H1 (cell line): ENCODE measurements at regions not wholly inside any gene's neighbourhood (a gene's known extent, or its start where the extent isn't known, plus 50 kb on each side); places are given as distances from the start of the nearest gene placed in this dataset.

Source experiments
- SIN3A ChIP-seq, 2 experiments: IDR thresholded peaks in 1 of 2; conservative IDR thresholded peaks in 1 of 2; 2 replicates each; pipeline ENCODE4 v1.6.1; 2011 to 2012; ENCODE audit warnings: low read length in 2 of 2, improper control_type of control experiment in 1 of 2, low read depth in 1 of 2, mild to moderate bottlenecking in 1 of 2
- SUZ12 ChIP-seq: fragments of 200-600 bp; sonication (generic); IDR thresholded peaks from 2 replicates; pipeline ENCODE4 v1.6.1; 2012; ENCODE audit warnings: mild to moderate bottlenecking, inconsistent platforms, low read length, moderate library complexity, mixed read lengths
- TBP ChIP-seq: IDR thresholded peaks from 2 replicates; pipeline ENCODE4 v1.6.1; 2011; ENCODE audit warnings: low read depth, low read length, improper control_type of control experiment
- TF ChIP-seq, protein P1 (sequence below): fragments of 300-600 bp; sonication (generic); IDR thresholded peaks from 2 replicates; pipeline ENCODE4 v1.7.1; 2012; ENCODE audit warnings: low read length, moderate library complexity, mild to moderate bottlenecking, inconsistent platforms; ENCODE audit not compliant: insufficient replicate concordance
- TF ChIP-seq, protein P2 (sequence below): IDR thresholded peaks from 2 replicates; pipeline ENCODE4 v1.6.1; 2011; ENCODE audit warnings: low read depth, mild to moderate bottlenecking, low read length; ENCODE audit not compliant: insufficient read depth

DNA sequence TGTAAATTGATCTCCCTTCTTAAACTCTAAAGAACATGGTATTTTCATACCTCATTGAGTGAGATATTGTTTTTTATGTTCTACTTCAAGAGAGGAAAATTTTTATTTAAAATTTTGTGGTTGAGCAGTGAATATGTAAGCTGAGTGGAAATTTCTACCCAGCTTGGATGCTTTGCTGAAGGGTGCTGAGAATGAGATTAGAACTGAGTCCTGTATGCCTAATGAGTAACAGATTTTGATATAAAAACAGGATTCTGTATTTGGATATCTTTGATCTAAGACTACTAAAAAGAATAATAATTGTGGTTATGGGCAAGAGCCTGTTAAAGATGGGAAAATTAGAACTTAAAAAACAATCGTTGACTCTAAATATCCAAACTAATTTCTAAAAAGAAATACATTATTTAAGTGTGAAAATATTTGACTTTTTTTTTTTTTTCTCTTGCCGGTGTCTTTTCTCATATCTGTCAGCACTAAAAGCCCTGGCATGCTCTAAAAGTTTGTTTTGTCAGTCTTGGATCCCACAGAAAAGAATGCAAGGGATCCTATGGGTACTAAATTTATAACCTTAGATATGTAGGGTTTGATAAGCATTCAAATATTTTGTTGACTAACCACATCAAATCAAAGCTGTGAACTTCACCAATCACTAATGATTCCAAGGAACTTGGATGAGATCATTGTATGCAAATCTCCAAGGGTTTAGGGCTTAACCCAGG lies 652.3 kb downstream of the PTPRC start (continued):
- TF ChIP-seq, protein P1, sequence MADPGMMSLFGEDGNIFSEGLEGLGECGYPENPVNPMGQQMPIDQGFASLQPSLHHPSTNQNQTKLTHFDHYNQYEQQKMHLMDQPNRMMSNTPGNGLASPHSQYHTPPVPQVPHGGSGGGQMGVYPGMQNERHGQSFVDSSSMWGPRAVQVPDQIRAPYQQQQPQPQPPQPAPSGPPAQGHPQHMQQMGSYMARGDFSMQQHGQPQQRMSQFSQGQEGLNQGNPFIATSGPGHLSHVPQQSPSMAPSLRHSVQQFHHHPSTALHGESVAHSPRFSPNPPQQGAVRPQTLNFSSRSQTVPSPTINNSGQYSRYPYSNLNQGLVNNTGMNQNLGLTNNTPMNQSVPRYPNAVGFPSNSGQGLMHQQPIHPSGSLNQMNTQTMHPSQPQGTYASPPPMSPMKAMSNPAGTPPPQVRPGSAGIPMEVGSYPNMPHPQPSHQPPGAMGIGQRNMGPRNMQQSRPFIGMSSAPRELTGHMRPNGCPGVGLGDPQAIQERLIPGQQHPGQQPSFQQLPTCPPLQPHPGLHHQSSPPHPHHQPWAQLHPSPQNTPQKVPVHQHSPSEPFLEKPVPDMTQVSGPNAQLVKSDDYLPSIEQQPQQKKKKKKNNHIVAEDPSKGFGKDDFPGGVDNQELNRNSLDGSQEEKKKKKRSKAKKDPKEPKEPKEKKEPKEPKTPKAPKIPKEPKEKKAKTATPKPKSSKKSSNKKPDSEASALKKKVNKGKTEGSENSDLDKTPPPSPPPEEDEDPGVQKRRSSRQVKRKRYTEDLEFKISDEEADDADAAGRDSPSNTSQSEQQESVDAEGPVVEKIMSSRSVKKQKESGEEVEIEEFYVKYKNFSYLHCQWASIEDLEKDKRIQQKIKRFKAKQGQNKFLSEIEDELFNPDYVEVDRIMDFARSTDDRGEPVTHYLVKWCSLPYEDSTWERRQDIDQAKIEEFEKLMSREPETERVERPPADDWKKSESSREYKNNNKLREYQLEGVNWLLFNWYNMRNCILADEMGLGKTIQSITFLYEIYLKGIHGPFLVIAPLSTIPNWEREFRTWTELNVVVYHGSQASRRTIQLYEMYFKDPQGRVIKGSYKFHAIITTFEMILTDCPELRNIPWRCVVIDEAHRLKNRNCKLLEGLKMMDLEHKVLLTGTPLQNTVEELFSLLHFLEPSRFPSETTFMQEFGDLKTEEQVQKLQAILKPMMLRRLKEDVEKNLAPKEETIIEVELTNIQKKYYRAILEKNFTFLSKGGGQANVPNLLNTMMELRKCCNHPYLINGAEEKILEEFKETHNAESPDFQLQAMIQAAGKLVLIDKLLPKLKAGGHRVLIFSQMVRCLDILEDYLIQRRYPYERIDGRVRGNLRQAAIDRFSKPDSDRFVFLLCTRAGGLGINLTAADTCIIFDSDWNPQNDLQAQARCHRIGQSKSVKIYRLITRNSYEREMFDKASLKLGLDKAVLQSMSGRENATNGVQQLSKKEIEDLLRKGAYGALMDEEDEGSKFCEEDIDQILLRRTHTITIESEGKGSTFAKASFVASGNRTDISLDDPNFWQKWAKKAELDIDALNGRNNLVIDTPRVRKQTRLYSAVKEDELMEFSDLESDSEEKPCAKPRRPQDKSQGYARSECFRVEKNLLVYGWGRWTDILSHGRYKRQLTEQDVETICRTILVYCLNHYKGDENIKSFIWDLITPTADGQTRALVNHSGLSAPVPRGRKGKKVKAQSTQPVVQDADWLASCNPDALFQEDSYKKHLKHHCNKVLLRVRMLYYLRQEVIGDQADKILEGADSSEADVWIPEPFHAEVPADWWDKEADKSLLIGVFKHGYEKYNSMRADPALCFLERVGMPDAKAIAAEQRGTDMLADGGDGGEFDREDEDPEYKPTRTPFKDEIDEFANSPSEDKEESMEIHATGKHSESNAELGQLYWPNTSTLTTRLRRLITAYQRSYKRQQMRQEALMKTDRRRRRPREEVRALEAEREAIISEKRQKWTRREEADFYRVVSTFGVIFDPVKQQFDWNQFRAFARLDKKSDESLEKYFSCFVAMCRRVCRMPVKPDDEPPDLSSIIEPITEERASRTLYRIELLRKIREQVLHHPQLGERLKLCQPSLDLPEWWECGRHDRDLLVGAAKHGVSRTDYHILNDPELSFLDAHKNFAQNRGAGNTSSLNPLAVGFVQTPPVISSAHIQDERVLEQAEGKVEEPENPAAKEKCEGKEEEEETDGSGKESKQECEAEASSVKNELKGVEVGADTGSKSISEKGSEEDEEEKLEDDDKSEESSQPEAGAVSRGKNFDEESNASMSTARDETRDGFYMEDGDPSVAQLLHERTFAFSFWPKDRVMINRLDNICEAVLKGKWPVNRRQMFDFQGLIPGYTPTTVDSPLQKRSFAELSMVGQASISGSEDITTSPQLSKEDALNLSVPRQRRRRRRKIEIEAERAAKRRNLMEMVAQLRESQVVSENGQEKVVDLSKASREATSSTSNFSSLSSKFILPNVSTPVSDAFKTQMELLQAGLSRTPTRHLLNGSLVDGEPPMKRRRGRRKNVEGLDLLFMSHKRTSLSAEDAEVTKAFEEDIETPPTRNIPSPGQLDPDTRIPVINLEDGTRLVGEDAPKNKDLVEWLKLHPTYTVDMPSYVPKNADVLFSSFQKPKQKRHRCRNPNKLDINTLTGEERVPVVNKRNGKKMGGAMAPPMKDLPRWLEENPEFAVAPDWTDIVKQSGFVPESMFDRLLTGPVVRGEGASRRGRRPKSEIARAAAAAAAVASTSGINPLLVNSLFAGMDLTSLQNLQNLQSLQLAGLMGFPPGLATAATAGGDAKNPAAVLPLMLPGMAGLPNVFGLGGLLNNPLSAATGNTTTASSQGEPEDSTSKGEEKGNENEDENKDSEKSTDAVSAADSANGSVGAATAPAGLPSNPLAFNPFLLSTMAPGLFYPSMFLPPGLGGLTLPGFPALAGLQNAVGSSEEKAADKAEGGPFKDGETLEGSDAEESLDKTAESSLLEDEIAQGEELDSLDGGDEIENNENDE = no peak
- TF ChIP-seq SIN3A (conservative IDR thresholded peaks at IDR 0.05 in 1 of 2, IDR thresholded peaks at IDR 0.05 in 1 of 2; ENCODE audit: low read depth in 1 of 2, low read length in 2 of 2) (no peak), TBP (no peak), SUZ12 (no peak)
- TF ChIP-seq, protein P2, sequence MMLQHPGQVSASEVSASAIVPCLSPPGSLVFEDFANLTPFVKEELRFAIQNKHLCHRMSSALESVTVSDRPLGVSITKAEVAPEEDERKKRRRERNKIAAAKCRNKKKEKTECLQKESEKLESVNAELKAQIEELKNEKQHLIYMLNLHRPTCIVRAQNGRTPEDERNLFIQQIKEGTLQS = no peak
